AG04450 (cell line): ENCODE measurements at regions not wholly inside any gene's neighbourhood (a gene's known extent, or its start where the extent isn't known, plus 50 kb on each side); places are given as distances from the start of the nearest gene placed in this dataset.

Source experiments
- CTCF ChIA-PET: fragments of 300-600, 350-600 bp; formaldehyde crosslinking; extraction: SDS; loops from one replicate; lab custom pipeline; 2022; ENCODE audit warnings: antibody characterized with exemption, inconsistent platforms; lab: Charles Lee
- POLR2A ChIA-PET: fragments of 350-600 bp; formaldehyde crosslinking; extraction: SDS; loops from one replicate; lab custom pipeline; 2021; ENCODE audit warnings: antibody characterized with exemption, inconsistent platforms; lab: Yijun Ruan, JAX
- DNase-seq: peaks from one replicate; pipeline ENCODE4 v3.0.0-alpha.2; 2011; ENCODE audit warnings: low read depth, low spot score
- H3K27ac ChIP-seq: one replicate; pipeline ENCODE4 v1.5.1; 2012; ENCODE audit warnings: low read depth, low read length, control low read depth
- H3K27me3 ChIP-seq: one replicate; pipeline ENCODE4 v1.6.0; 2012; ENCODE audit warnings: low read length; ENCODE audit not compliant: control insufficient read depth, insufficient read depth
- H3K4me3 ChIP-seq: 2 replicates; pipeline ENCODE4 v1.5.1; 2011; ENCODE audit warnings: mild to moderate bottlenecking, low read depth, low read length, control low read depth
- H3K9me3 ChIP-seq: 2 replicates; pipeline ENCODE4 v1.5.1; 2012; ENCODE audit warnings: low read length; ENCODE audit not compliant: control insufficient read depth, insufficient read depth
- TF ChIP-seq, protein P1 (sequence below): IDR thresholded peaks from 2 replicates; pipeline ENCODE4 v1.5.1; 2011; ENCODE audit warnings: low read depth, low read length, control low read depth, inconsistent platforms

DNA sequence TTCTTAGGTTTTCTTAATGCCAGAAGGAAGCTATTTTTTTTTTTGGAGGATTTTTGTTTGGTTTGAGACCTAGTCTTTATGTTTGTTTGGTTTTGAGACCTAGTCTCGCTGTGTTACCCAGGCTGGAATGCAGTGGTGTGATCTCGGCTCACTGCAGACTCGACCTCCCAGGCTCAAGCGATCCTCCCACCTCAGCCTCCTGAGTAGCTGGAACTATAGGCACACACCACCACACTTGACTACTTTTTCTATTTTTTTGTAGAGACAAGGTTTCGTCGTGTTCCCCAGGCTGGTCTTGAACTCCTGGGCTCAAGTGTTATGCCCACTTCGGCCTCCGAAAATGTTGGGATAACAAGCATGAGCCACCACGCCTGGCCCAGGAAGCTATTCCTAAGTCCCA, 67.8 kb upstream of the NHSL1 start:
- Histone ChIP-seq H3K27ac (no peak overlapping the region), H3K27me3 (no peaks in the 10 kb centered on the region), H3K4me3 (no peak overlapping the region), H3K9me3 (no peaks in the 10 kb centered on the region)
- CTCF ChIA-PET = interaction anchor here (0.6 to 1.1 kb wide), 3 partner anchors 11 to 652 kb away, joined by 3 to 4 read pairs (median 3); no protein-coding TSS in a partner anchor
- TF ChIP-seq, protein P1, sequence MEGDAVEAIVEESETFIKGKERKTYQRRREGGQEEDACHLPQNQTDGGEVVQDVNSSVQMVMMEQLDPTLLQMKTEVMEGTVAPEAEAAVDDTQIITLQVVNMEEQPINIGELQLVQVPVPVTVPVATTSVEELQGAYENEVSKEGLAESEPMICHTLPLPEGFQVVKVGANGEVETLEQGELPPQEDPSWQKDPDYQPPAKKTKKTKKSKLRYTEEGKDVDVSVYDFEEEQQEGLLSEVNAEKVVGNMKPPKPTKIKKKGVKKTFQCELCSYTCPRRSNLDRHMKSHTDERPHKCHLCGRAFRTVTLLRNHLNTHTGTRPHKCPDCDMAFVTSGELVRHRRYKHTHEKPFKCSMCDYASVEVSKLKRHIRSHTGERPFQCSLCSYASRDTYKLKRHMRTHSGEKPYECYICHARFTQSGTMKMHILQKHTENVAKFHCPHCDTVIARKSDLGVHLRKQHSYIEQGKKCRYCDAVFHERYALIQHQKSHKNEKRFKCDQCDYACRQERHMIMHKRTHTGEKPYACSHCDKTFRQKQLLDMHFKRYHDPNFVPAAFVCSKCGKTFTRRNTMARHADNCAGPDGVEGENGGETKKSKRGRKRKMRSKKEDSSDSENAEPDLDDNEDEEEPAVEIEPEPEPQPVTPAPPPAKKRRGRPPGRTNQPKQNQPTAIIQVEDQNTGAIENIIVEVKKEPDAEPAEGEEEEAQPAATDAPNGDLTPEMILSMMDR = no peak
- POLR2A ChIA-PET = no interaction called here
- no peak for DNase-seq

DNA sequence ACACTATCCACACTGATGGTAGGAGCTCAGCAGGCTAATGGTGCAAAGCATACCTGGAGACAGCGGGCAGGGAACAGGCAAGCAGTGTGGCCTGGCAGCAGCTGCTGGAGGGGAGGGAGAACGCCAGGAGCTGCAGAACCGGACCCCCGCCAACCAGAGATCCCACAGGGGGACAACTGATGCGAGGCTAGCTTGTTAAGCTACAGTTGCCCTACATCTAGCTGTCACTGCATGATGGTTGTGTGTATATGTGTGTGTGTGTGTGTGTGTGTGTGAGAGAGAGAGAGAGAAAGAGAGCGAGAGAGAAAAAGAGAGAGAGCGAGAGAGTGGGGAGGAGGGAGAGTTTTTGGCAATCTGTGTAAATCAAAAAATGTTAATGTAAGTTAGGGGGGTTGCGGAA, 69.7 kb upstream of the NHSL1 start:
- H3K27me3 ChIP-seq = no peaks in the 10 kb centered on the region
- TF ChIP-seq, protein P1 = no peak
- CTCF ChIA-PET = interaction anchor here (1.5 kb wide), 1 partner anchor 21 kb away, joined by 5 read pairs; no protein-coding TSS in a partner anchor
- no peak overlapping the region for H3K4me3 ChIP-seq
- no peaks in the 10 kb centered on the region for H3K9me3 ChIP-seq
- DNase-seq = no peak
- POLR2A ChIA-PET = no interaction called here
- H3K27ac ChIP-seq = no peak overlapping the region

GRCh38 chr6:138569554-138569953, 70.3 kb upstream of the NHSL1 start:
- peak overlapping the region; percentile 69 for H3K4me3 ChIP-seq
- no peaks in the 10 kb centered on the region for H3K27me3 ChIP-seq
- TF ChIP-seq, protein P1 = no peak
- no peaks in the 10 kb centered on the region for H3K9me3 ChIP-seq
- ChIA-PET CTCF (interaction anchor here (1.5 to 2.0 kb wide), 2 partner anchors 21 to 61 kb away, joined by 4 to 5 read pairs; no protein-coding TSS in a partner anchor), POLR2A (interaction anchor here (2.1 kb wide), 1 partner anchor 29 kb away, joined by 7 read pairs; no protein-coding TSS in a partner anchor)
- DNase-seq = no peak
- H3K27ac ChIP-seq = no peak overlapping the region

GRCh38 chr6:138569970-138570724, 70.9 kb upstream of the NHSL1 start:
- H3K9me3 ChIP-seq = no peaks in the 10 kb centered on the region
- H3K27ac ChIP-seq = no peak overlapping the region
- peak; percentile 43 for DNase-seq
- peak overlapping the region; percentile 69 for H3K4me3 ChIP-seq
- no peaks in the 10 kb centered on the region for H3K27me3 ChIP-seq
- TF ChIP-seq, protein P1 = no peak
- CTCF ChIA-PET = interaction anchor here (1.1 to 2.0 kb wide), 5 partner anchors 17 to 140 kb away, joined by 3 to 5 read pairs (median 4); no protein-coding TSS in a partner anchor
- POLR2A ChIA-PET = interaction anchor here (0.6 to 2.1 kb wide), 2 partner anchors 29 to 1859 kb away, joined by 4 to 7 read pairs; no protein-coding TSS in a partner anchor

DNA sequence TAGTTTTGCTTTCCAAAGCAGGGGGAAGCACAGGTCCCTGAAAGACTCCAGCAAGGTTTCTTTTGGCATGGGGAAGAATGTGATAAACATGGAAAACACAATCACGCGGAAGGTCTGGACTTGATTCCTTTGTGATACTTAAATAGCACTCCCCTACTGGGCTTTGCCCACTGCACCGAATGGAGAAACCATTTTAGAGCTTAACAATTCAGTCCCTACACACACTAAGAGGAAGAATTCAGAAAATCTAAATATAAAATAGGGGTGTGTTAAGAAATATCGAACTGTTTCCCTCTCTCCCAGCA, 71.4 kb upstream of the NHSL1 start:
- POLR2A ChIA-PET = interaction anchor here (0.6 to 2.1 kb wide), 2 partner anchors 30 to 1859 kb away, joined by 4 to 7 read pairs; no protein-coding TSS in a partner anchor
- Histone ChIP-seq H3K27me3 (no peaks in the 10 kb centered on the region), H3K4me3 (peak overlapping the region; percentile 69), H3K27ac (no peak overlapping the region), H3K9me3 (no peaks in the 10 kb centered on the region)
- no peak for DNase-seq
- TF ChIP-seq, protein P1 = no peak
- CTCF ChIA-PET = interaction anchor here (1.1 to 2.0 kb wide), 4 partner anchors 17 to 141 kb away, joined by 3 to 5 read pairs (median 4); no protein-coding TSS in a partner anchor
